Suprapubic skin (tissue), 3 donors: ENCODE measurements at regions not wholly inside any gene's neighbourhood (a gene's known extent, or its start where the extent isn't known, plus 50 kb on each side); places are given as distances from the start of the nearest gene placed in this dataset.

ENCODE experiments used
- CTCF ChIP-seq, 2 donors: fragments of 200-600 bp in 1 of 2; fragments of 450-650 bp in 1 of 2; sonication (generic) in 1 of 2; IDR thresholded peaks; one replicate each; pipeline ENCODE4 v1.5.1; 2016 to 2019; ENCODE audit warnings: antibody characterized with exemption in 2 of 2, mild to moderate bottlenecking in 1 of 2, moderate library complexity in 1 of 2
- POLR2A ChIP-seq, 2 donors: fragments of 450-650 bp; IDR thresholded peaks; one replicate each; pipeline ENCODE4 v1.6.1; 2017; ENCODE audit warnings: antibody characterized with exemption in 2 of 2, mild to moderate bottlenecking in 2 of 2, moderate library complexity in 2 of 2

- no peak for TF ChIP-seq POLR2A (IDR thresholded peaks at IDR 0.05)
- TF ChIP-seq CTCF (IDR thresholded peaks at IDR 0.05): no peak
These were observed 89.3 kb upstream of the NAP1L1 start for GRCh38 chr12:76173756-76174155.
